Karpas-422 (cell line): ENCODE measurements at regions not wholly inside any gene's neighbourhood (a gene's known extent, or its start where the extent isn't known, plus 50 kb on each side); places are given as distances from the start of the nearest gene placed in this dataset.

Source experiments
- DNase-seq: peaks from one replicate; pipeline ENCODE4 v3.0.0-alpha.2; 2015
- H2AFZ ChIP-seq: fragments of 200-600 bp; sonication (generic); 2 replicates; pipeline ENCODE4 v1.6.1; 2014; ENCODE audit warnings: antibody characterized with exemption, low read length, mixed read lengths
- H3K27ac ChIP-seq: fragments of 200-600 bp; sonication (generic); 2 replicates; pipeline ENCODE4 v1.5.1; 2014; ENCODE audit warnings: mild to moderate bottlenecking, low read length, moderate library complexity
- H3K27me3 ChIP-seq: fragments of 200-600 bp; sonication (generic); 2 replicates; pipeline ENCODE4 v1.6.1; 2014; ENCODE audit warnings: low read length, mixed read lengths
- H3K36me3 ChIP-seq: fragments of 200-600 bp; sonication (generic); 2 replicates; pipeline ENCODE4 v1.6.1; 2014; ENCODE audit warnings: low read length, mixed read lengths; ENCODE audit not compliant: insufficient read depth
- H3K4me1 ChIP-seq: fragments of 200-600 bp; sonication (generic); 2 replicates; pipeline ENCODE4 v1.6.1; 2014; ENCODE audit warnings: mild to moderate bottlenecking, low read length, mixed read lengths
- H3K4me2 ChIP-seq: fragments of 200-600 bp; sonication (generic); 2 replicates; pipeline ENCODE4 v1.6.1; 2014; ENCODE audit warnings: low read length, low read depth, mild to moderate bottlenecking; ENCODE audit not compliant: poor library complexity, severe bottlenecking
- H3K4me3 ChIP-seq: fragments of 200-600 bp; sonication (generic); 2 replicates; pipeline ENCODE4 v1.5.1; 2014; ENCODE audit warnings: mild to moderate bottlenecking, antibody characterized with exemption, low read length, mixed read lengths
- H3K79me2 ChIP-seq: fragments of 200-600 bp; sonication (generic); 2 replicates; pipeline ENCODE4 v1.6.1; 2014; ENCODE audit warnings: mild to moderate bottlenecking, low read length, mixed read lengths
- H3K9ac ChIP-seq: fragments of 200-600 bp; sonication (generic); 2 replicates; pipeline ENCODE4 v1.6.0; 2014; ENCODE audit warnings: low read length
- H3K9me2 ChIP-seq: fragments of 200-600 bp; sonication (generic), shearing (Covaris generic); replicated peaks from 2 replicates; pipeline ENCODE4 v1.6.0; 2014; ENCODE audit warnings: mild to moderate bottlenecking, low read length, moderate library complexity; ENCODE audit not compliant: insufficient read depth
- H3K9me3 ChIP-seq: fragments of 300-700, 200-600 bp; sonication (generic); 2 replicates; pipeline ENCODE4 v1.6.1; 2014; ENCODE audit warnings: low read length, mixed read lengths
- H4K20me1 ChIP-seq: fragments of 200-600 bp; sonication (generic); 2 replicates; pipeline ENCODE4 v1.6.1; 2014; ENCODE audit warnings: mild to moderate bottlenecking, antibody characterized with exemption, low read length, low read depth; ENCODE audit not compliant: insufficient read depth

GRCh38 chr14:85788470-85789233, 258.7 kb downstream of the FLRT2 start:
- Histone ChIP-seq H3K9ac (no peak overlapping the region), H3K79me2 (no peaks in the 10 kb centered on the region), H3K4me2 (no peak overlapping the region), H3K4me1 (no peaks in the 10 kb centered on the region), H2AFZ (no peak overlapping the region), H3K36me3 (no peaks in the 10 kb centered on the region), H3K9me2 (no peaks in the 10 kb centered on the region), H4K20me1 (no peaks in the 10 kb centered on the region), H3K27ac (no peak overlapping the region), H3K27me3 (no peaks in the 10 kb centered on the region), H3K9me3 (no peaks in the 10 kb centered on the region; the same call in 1 of the 2 replicates), H3K4me3 (no peak overlapping the region)
- no peak for DNase-seq

DNA sequence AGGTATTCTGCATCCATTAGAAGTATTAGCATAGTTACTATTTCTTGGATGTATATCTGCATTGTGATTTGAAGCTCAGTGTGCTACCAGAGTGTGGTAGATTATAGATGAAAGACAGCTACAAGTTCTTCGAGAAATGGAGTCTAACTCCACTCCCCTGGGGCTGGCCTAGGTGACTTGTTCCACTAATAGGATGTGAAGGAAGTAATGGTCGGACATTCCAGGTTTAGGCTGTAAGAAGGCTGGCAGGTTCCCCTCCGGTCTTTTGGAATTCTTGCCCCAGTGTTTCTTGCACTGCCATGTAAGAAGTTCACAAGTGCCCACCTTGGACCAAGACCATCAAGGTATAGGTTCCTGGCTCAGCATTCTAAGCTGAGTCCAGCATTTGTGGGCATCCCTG, 236.4 kb downstream of the FLRT2 start:
- H3K4me2 ChIP-seq, result no peak overlapping the region
- H3K27ac ChIP-seq, result no peak overlapping the region
- no peaks in the 10 kb centered on the region for H4K20me1 ChIP-seq
- no peaks in the 10 kb centered on the region for H3K4me1 ChIP-seq
- H3K79me2 ChIP-seq, result no peaks in the 10 kb centered on the region
- no peaks in the 10 kb centered on the region; the same call in 1 of the 2 replicates for H3K27me3 ChIP-seq
- H3K9me2 ChIP-seq, result no peaks in the 10 kb centered on the region; the same call in 1 of the 2 replicates
- H3K9ac ChIP-seq, result no peak overlapping the region
- H3K9me3 ChIP-seq, result no peaks in the 10 kb centered on the region
- no peak for DNase-seq
- no peak overlapping the region for H2AFZ ChIP-seq
- H3K4me3 ChIP-seq, result no peak overlapping the region
- H3K36me3 ChIP-seq, result no peaks in the 10 kb centered on the region

- no peak overlapping the region for H2AFZ ChIP-seq
These were observed 234.9 kb downstream of the FLRT2 start for GRCh38 chr14:85764822-85765221.

DNA sequence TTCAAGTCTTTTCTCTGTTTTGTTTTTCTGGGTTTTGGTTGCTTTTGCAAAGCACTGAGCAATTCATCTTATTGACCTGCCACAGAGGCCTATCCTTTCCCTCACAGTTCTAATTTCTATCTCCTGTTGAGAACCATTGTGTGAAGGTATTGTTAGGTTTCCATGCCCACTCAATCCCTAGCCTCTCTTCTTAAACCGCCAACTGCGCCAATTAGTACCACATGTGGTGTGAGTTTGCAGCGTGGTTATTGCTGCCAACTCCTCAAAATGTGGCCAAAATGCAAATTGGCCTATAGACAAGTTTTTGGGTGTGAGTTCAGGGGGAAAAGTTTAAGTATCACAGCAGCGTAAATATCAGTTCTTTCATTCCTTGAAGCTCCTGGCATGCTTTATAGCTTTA, 232.6 kb downstream of the FLRT2 start:
- Histone ChIP-seq H4K20me1 (no peaks in the 10 kb centered on the region), H3K36me3 (no peaks in the 10 kb centered on the region), H2AFZ (no peak overlapping the region), H3K4me3 (no peak overlapping the region), H3K4me2 (no peak overlapping the region), H3K27me3 (no peaks in the 10 kb centered on the region; the same call in 1 of the 2 replicates), H3K9ac (no peak overlapping the region), H3K27ac (no peak overlapping the region), H3K79me2 (no peaks in the 10 kb centered on the region), H3K4me1 (no peaks in the 10 kb centered on the region), H3K9me3 (no peaks in the 10 kb centered on the region), H3K9me2 (no peaks in the 10 kb centered on the region)
- DNase-seq, result no peak

More at GRCh38 chr14:85764822-85765221, 234.9 kb downstream of the FLRT2 start:
- Histone ChIP-seq H4K20me1 (no peaks in the 10 kb centered on the region), H3K79me2 (no peaks in the 10 kb centered on the region), H3K9me2 (no peaks in the 10 kb centered on the region), H3K9me3 (no peaks in the 10 kb centered on the region), H3K4me2 (no peak overlapping the region), H3K36me3 (no peaks in the 10 kb centered on the region), H3K4me1 (no peaks in the 10 kb centered on the region), H3K9ac (no peak overlapping the region), H3K4me3 (no peak overlapping the region), H3K27me3 (no peaks in the 10 kb centered on the region; the same call in 1 of the 2 replicates), H3K27ac (no peak overlapping the region)
- no peak for DNase-seq

GRCh38 chr14:85752175-85752574, 222.2 kb downstream of the FLRT2 start:
- Histone ChIP-seq H3K4me2 (no peak overlapping the region), H3K36me3 (no peaks in the 10 kb centered on the region), H3K27me3 (0 out of 2 replicates have a peak, but pooled peaks cover 2% of the 10 kb centered on the region), H3K9me2 (no peaks in the 10 kb centered on the region), H4K20me1 (no peaks in the 10 kb centered on the region), H3K9me3 (peaks cover 9% of the 10 kb centered on the region; the same call in 1 of the 2 replicates), H3K4me1 (no peaks in the 10 kb centered on the region), H3K4me3 (no peak overlapping the region), H3K27ac (no peak overlapping the region), H3K79me2 (no peaks in the 10 kb centered on the region), H3K9ac (no peak overlapping the region), H2AFZ (no peak overlapping the region)
- no peak for DNase-seq

DNA sequence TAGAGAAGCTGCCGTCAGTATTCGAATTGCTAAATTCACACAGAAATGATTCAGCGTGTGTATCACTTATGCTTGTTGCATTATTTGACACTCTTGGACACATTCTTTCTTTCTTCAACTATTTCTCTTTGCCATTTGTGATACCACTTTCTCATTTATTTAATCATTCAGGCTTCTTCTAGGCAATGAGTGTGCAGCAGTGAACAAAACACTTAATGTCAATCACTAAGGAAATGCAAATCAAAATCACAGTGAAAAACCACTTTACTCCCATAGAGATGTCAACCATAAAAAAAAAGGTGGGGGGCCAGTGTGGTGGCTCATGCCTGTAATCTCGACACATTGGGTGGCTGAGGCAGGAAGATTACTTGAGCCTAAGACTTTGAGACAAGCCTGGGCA, 214.6 kb downstream of the FLRT2 start:
- no peaks in the 10 kb centered on the region for H4K20me1 ChIP-seq
- H3K9me3 ChIP-seq, result peaks cover 12% of the 10 kb centered on the region; the same call in 1 of the 2 replicates
- no peaks in the 10 kb centered on the region for H3K9me2 ChIP-seq
- no peaks in the 10 kb centered on the region for H3K36me3 ChIP-seq
- no peak overlapping the region for H3K4me3 ChIP-seq
- 0 out of 2 replicates have a peak, but pooled peaks cover 4% of the 10 kb centered on the region for H3K27me3 ChIP-seq
- H3K9ac ChIP-seq, result no peak overlapping the region
- H2AFZ ChIP-seq, result no peak overlapping the region
- no peaks in the 10 kb centered on the region for H3K4me1 ChIP-seq
- no peak for DNase-seq
- no peak overlapping the region for H3K4me2 ChIP-seq
- H3K27ac ChIP-seq, result no peak overlapping the region
- no peaks in the 10 kb centered on the region for H3K79me2 ChIP-seq

DNA sequence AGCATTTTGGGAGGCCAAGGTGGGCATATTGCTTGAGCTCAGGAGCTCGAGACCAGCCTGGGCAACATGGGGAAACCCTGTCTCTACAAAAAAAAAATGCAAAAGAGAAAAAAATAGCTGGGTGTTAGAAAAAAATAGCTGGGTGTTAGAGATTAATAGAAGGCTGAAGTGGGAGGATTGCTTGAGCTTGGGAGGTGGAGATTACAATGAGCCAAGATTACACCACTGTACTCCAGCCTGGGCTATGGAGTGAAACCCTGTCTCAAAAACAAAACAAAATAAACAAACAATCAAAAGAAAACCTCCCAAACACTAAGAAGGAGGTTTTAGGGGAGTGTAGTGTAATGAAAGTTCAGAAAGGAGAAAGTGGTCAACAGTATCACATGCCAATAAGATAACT, 202.1 kb downstream of the FLRT2 start:
- H3K27ac ChIP-seq, result no peak overlapping the region
- DNase-seq, result no peak
- no peaks in the 10 kb centered on the region for H3K4me1 ChIP-seq
- peaks cover 6% of the 10 kb centered on the region; the same call in 1 of the 2 replicates for H3K9me3 ChIP-seq
- no peaks in the 10 kb centered on the region; the same call in 1 of the 2 replicates for H3K27me3 ChIP-seq
- no peak overlapping the region for H3K9ac ChIP-seq
- H3K4me2 ChIP-seq, result no peak overlapping the region
- H3K9me2 ChIP-seq, result no peaks in the 10 kb centered on the region; the same call in 1 of the 2 replicates
- no peaks in the 10 kb centered on the region for H3K36me3 ChIP-seq
- no peaks in the 10 kb centered on the region for H3K79me2 ChIP-seq
- no peak overlapping the region for H3K4me3 ChIP-seq
- H4K20me1 ChIP-seq, result no peaks in the 10 kb centered on the region
- no peak overlapping the region for H2AFZ ChIP-seq

- no peak for DNase-seq
These were observed 201.2 kb downstream of the FLRT2 start for GRCh38 chr14:85731186-85731585.

More at GRCh38 chr14:85731186-85731585, 201.2 kb downstream of the FLRT2 start:
- Histone ChIP-seq H3K9me2 (no peaks in the 10 kb centered on the region; the same call in 1 of the 2 replicates), H3K4me1 (no peaks in the 10 kb centered on the region), H3K79me2 (no peaks in the 10 kb centered on the region), H3K9me3 (peaks cover 6% of the 10 kb centered on the region; the same call in 1 of the 2 replicates), H3K4me3 (no peak overlapping the region), H4K20me1 (no peaks in the 10 kb centered on the region), H3K4me2 (no peak overlapping the region), H3K27me3 (no peaks in the 10 kb centered on the region; the same call in 1 of the 2 replicates), H3K27ac (no peak overlapping the region), H3K9ac (no peak overlapping the region), H3K36me3 (no peaks in the 10 kb centered on the region), H2AFZ (no peak overlapping the region)
